Heart right ventricle (tissue), 16 donors: ENCODE measurements at regions not wholly inside any gene's neighbourhood (a gene's known extent, or its start where the extent isn't known, plus 50 kb on each side); places are given as distances from the start of the nearest gene placed in this dataset.
"Not testable (repeated sequence)": the region's sequence is repeated elsewhere in the genome, so short reads cannot be mapped to it uniquely, and the experiment has no call there.

Source experiments
- ATAC-seq, 8 donors: fragments of 200-7000 bp; cut with Tn5 transposase; one replicate each; pipeline ENCODE4 v1.9.1; 2020; ENCODE audit warnings: mild to moderate bottlenecking in 8 of 8, moderate library complexity in 8 of 8, moderate number of reproducible peaks in 1 of 8
- DNase-seq, 2 donors: peaks; one replicate each; pipeline ENCODE4 v3.0.0-alpha.2; 2020
- H3K27ac ChIP-seq, 10 donors: fragments of 200-600 bp; sonication (generic) in 2 of 10; one replicate each; pipeline versions ENCODE4 v1.5.0 to v1.8.0; 2020 to 2022; ENCODE audit warnings: mild to moderate bottlenecking in 3 of 10
- H3K27me3 ChIP-seq, 7 donors: fragments of 200-600 bp; one replicate each; pipeline ENCODE4 v1.8.0; 2021 to 2022; ENCODE audit warnings: mild to moderate bottlenecking in 2 of 7
- H3K36me3 ChIP-seq, 9 donors: fragments of 200-600 bp; sonication (generic) in 1 of 9; one replicate each; pipeline versions ENCODE4 v1.5.0 to v1.8.0; 2020 to 2022; ENCODE audit warnings: mild to moderate bottlenecking in 2 of 9
- H3K4me1 ChIP-seq, 9 donors: fragments of 200-600 bp; sonication (generic) in 1 of 9; one replicate each; pipeline versions ENCODE4 v1.5.0 to v1.8.0; 2020 to 2022; ENCODE audit warnings: mild to moderate bottlenecking in 4 of 9
- H3K4me3 ChIP-seq, 10 donors: fragments of 200-600 bp; sonication (generic) in 2 of 10; one replicate each; pipeline versions ENCODE4 v1.5.0 to v1.8.0; 2020 to 2022; ENCODE audit warnings: mild to moderate bottlenecking in 7 of 10, moderate library complexity in 2 of 10
- H3K9me3 ChIP-seq, 11 donors: fragments of 200-600 bp in 10 of 11; sonication (generic) in 2 of 11; one replicate each; pipeline versions ENCODE4 v1.5.0 to v1.8.0; 2013 to 2022; ENCODE audit warnings: mild to moderate bottlenecking in 2 of 11, control low read depth in 1 of 11, moderate library complexity in 1 of 11
- CTCF ChIP-seq, 9 donors: fragments of 200-600 bp; sonication (generic) in 2 of 9; IDR thresholded peaks; one replicate each; pipeline versions ENCODE4 v1.5.0 to v1.8.0; 2021 to 2022; ENCODE audit warnings: antibody characterized with exemption in 9 of 9, mild to moderate bottlenecking in 5 of 9, moderate library complexity in 1 of 9
- WGBS, 2 donors: extraction: QIAGEN DNeasy Blood & Tissue Kit; methylation state at CpG; one replicate each; pipeline ENCODE4 v1.1.7; 2013; ENCODE audit warnings: inconsistent platforms in 1 of 2; 5-methylcytosine and 5-hydroxymethylcytosine counted together
- intact Hi-C, 10 donors: fragments of 100-400 bp; cut with DNase I; formaldehyde crosslinking; loops; one replicate each; pipeline versions ENCODE4 v1.11.1 to v1.14.2; 2022
- donor health status: Arrhythmogenic right ventricular cardiomyopathy.
- donor health status: ischemic (EF 13 %, LVEDD 7.1; RV severe dilation, severe dysfunction).
- donor health status: healthy with polysubstance abuse.
- donor health status: DM: no; HTN: yes; CAD: no.
- donor health status: DM: no; HTN: no; CAD: no.
- donor health status: ischemic (EF 25% LVEDD 6.9; RV normal size, moderate dysfunction).
- donor health status: ischemic (EF 25% LVEDD 5.7; RV mildly dilated, moderate dysfunction).
- donor health status: healthy.
- donor health status: DM: yes; HTN: yes; CAD: no.
- donor health status: Ischemic cardiomyopathy.
- donor health status: ischemic (EF 35%, LVEDD 5.7; RV mildly dilated, moderate dysfunction).
- donor health status: nonischemic (EF 11% LVEDD 7.7; RV severe dilation, severe dysfunction).
- donor health status: DM: yes; HTN: yes; CAD: no.
- donor health status: PGD.
- donor health status: ischemic (EF 29% LVEDD 5.4; RV normal size, mild dysfunction).
- donor health status: nonischemic (EF 23%, LVEDD 6.1; RV moderate dilation, normal function).

DNA sequence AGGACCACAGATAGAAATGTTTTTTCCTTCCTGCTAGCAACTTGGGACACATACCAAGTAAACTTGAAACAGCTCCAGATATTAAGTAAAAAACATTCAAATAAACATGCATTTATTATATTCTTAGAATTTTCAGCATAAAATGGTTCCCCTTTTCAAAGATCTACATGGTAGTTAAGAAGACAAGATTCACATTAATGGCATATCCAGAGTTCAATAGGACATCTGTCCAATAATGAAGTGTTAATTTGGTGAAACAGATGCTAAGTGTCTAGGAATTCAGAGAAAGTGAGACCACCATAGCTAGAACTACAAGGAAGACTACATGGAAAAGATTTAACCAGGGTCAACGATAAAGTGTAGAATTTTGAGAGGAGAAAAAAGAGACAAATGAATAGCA is 184.9 kb downstream of the COL12A1 start:
- intact Hi-C loops: no loop called here
- H3K27ac ChIP-seq: no peak overlapping the region
- no peaks in the 10 kb centered on the region for H3K27me3 ChIP-seq
- DNase-seq (no peak), ATAC-seq (no peak)
- H3K36me3 ChIP-seq: no peaks in the 10 kb centered on the region
- H3K9me3 ChIP-seq: peaks cover 0 to 17% (median 4%) of the 10 kb centered on the region in 11 donors
- peaks cover 0 to 3% (median 0%) of the 10 kb centered on the region in 9 donors for H3K4me1 ChIP-seq
- H3K4me3 ChIP-seq: no peak overlapping the region
- WGBS, 2 donors: 69 to 74% methylated on average over 1 of the region's 1 CpG
- no peak for TF ChIP-seq CTCF (IDR thresholded peaks at IDR 0.05)

- no peak overlapping the region for H3K4me3 ChIP-seq
- peaks cover 0 to 3% (median 0%) of the 10 kb centered on the region in 9 donors for H3K4me1 ChIP-seq
- intact Hi-C loops: no loop called here
- H3K27ac ChIP-seq: no peak overlapping the region
- DNase-seq (no peak), ATAC-seq (no peak)
- peaks cover 0 to 17% (median 4%) of the 10 kb centered on the region in 11 donors for H3K9me3 ChIP-seq
- no peaks in the 10 kb centered on the region for H3K27me3 ChIP-seq
- TF ChIP-seq CTCF (IDR thresholded peaks at IDR 0.05): no peak
- 52 to 57% methylated on average over 2 of the region's 2 CpGs for WGBS, 2 donors
- H3K36me3 ChIP-seq: no peaks in the 10 kb centered on the region
These were observed 185.5 kb downstream of the COL12A1 start for GRCh38 chr6:75020376-75020775.

DNA sequence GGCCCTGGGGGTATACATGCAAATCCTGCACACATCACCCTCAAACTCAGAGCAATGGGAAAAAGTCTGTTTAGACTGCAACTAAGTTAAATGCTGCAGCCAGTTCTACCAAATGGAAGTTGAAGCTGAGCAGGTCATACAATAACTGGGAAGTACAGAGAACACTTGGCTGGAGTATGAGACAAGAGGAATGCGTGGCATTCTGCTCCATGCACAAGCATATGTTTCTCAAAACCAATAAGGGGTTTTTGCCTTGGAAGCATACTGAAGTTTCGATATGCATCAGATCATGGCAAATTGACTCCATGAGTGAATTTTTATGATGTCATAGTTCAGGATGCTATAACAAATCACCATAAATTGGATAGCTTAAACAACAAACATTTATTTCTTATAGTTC is 193.8 kb downstream of the COL12A1 start:
- no peak for ATAC-seq
- 70 to 78% methylated on average over 2 of the region's 2 CpGs for WGBS, 2 donors
- DNase-seq: no peak
- Histone ChIP-seq H3K36me3 (no peaks in the 10 kb centered on the region), H3K4me1 (no peaks in the 10 kb centered on the region), H3K27ac (no peak overlapping the region), H3K27me3 (no peaks in the 10 kb centered on the region), H3K4me3 (no peak overlapping the region), H3K9me3 (peaks cover 0 to 10% (median 0%) of the 10 kb centered on the region in 11 donors)
- TF ChIP-seq CTCF (IDR thresholded peaks at IDR 0.05): no peak
- intact Hi-C loops: no loop called here

DNA sequence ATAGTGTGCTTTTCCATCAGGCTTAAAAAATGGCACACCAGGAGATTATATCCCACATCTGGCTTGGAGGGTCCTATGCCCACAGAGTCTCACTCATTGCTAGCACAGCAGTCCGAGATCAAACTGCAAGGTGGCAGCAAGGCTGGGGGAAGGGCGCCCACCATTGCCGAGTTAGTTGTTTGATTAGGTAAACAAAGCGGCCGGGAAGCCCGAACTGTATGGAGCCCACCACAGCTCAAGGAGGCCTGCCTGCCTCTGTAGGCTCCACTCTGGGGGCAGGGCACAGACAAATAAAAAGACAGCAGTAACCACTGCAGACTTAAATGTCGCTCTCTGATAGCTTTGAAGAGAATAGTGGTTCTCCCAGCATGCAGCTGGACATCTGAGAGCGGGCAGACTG is 201.9 kb downstream of the COL12A1 start:
- DNase-seq, H3K4me3 ChIP-seq, intact Hi-C loops, ATAC-seq, H3K27ac ChIP-seq, H3K36me3 ChIP-seq, H3K27me3 ChIP-seq, H3K4me1 ChIP-seq: not testable (repeated sequence)
- 89 to 91% methylated on average over 8 of the region's 8 CpGs for WGBS, 2 donors
- H3K9me3 ChIP-seq: peaks cover 0 to 23% (median 5%) of the 10 kb centered on the region in 11 donors

DNA sequence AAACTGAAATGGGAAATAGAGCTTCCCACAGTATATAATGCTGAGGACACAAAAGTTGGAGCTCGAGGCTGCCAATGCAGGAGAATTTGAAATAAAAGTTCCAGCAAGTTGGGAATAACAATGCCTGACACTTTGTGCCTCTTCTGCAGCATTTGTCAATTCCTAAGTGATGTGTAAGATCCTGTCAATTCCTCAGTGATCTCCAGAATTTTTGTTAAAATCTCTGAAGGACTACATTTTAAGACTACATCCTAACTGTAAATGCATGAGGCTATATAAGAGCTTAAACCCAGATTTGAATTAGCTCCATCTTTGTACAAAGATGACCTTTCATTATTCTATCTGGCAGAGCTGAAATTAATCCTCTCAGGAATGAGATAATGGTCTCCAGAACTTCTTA is 208.2 kb downstream of the COL12A1 start:
- intact Hi-C loops: no loop called here
- no peak overlapping the region for H3K4me3 ChIP-seq
- 64 to 65% methylated on average over 1 of the region's 1 CpG for WGBS, 2 donors
- TF ChIP-seq CTCF (IDR thresholded peaks at IDR 0.05): no peak
- no peak overlapping the region for H3K27ac ChIP-seq
- peaks cover 0 to 7% (median 0%) of the 10 kb centered on the region in 11 donors for H3K9me3 ChIP-seq
- H3K36me3 ChIP-seq: no peaks in the 10 kb centered on the region
- H3K4me1 ChIP-seq: no peaks in the 10 kb centered on the region
- H3K27me3 ChIP-seq: no peaks in the 10 kb centered on the region
- DNase-seq (no peak), ATAC-seq (no peak)
